ENCODE measurements at regions not wholly inside any gene's neighbourhood (a gene's known extent, or its start where the extent isn't known, plus 50 kb on each side); places are given as distances from the start of the nearest gene placed in this dataset.

- DNase-seq, result no peak
- H3K27ac ChIP-seq (ENCODE audit: low read depth in 1 of 3, low read length in 2 of 3), result no peak overlapping the region
- H3K27me3 ChIP-seq (ENCODE audit: control insufficient read depth in 3 of 3, insufficient read depth in 3 of 3, low read length in 3 of 3), result no peaks in the 10 kb centered on the region
- H3K36me3 ChIP-seq (ENCODE audit: control insufficient read depth in 3 of 3, insufficient read depth in 2 of 3, low read depth in 1 of 3, low read length in 3 of 3), result no peaks in the 10 kb centered on the region
- no peak for FAIRE-seq
- peaks cover 0 to 3% (median 0%) of the 10 kb centered on the region in 3 donors for H3K4me1 ChIP-seq (ENCODE audit: control insufficient read depth in 3 of 3, insufficient read depth in 2 of 3, low read depth in 1 of 3, low read length in 2 of 3)
- 53 to 64% (median 61%) methylated on average over 9 of the region's 9 CpGs for WGBS, 3 donors
- H3K4me3 ChIP-seq (ENCODE audit: low read depth in 1 of 3, low read length in 3 of 3), result no peak overlapping the region
- no peaks in the 10 kb centered on the region for H3K9me3 ChIP-seq (ENCODE audit: control insufficient read depth in 2 of 2, insufficient read depth in 1 of 2, low read depth in 1 of 2, low read length in 1 of 2)
Observed at GRCh38 chr4:185921583-185922555, 109.9 kb upstream of the SORBS2 start.

GRCh38 chr4:185924458-185925044, 112.6 kb upstream of the SORBS2 start:
- no peaks in the 10 kb centered on the region for H3K27me3 ChIP-seq (ENCODE audit: control insufficient read depth in 3 of 3, insufficient read depth in 3 of 3, low read length in 3 of 3)
- peaks cover 0 to 3% (median 0%) of the 10 kb centered on the region in 3 donors for H3K4me1 ChIP-seq (ENCODE audit: control insufficient read depth in 3 of 3, insufficient read depth in 2 of 3, low read depth in 1 of 3, low read length in 2 of 3)
- no peak for FAIRE-seq
- H3K4me3 ChIP-seq (ENCODE audit: low read depth in 1 of 3, low read length in 3 of 3), result no peak overlapping the region
- H3K27ac ChIP-seq (ENCODE audit: low read depth in 1 of 3, low read length in 2 of 3), result no peak overlapping the region
- H3K36me3 ChIP-seq (ENCODE audit: control insufficient read depth in 3 of 3, insufficient read depth in 2 of 3, low read depth in 1 of 3, low read length in 3 of 3), result no peaks in the 10 kb centered on the region
- 94 to 97% (median 94%) methylated on average over 17 of the region's 17 CpGs for WGBS, 3 donors
- no peaks in the 10 kb centered on the region for H3K9me3 ChIP-seq (ENCODE audit: control insufficient read depth in 2 of 2, insufficient read depth in 1 of 2, low read depth in 1 of 2, low read length in 1 of 2)
- DNase-seq, result no peak

GRCh38 chr4:185925910-185926360, 113.9 kb upstream of the SORBS2 start:
- H3K27me3 ChIP-seq (ENCODE audit: control insufficient read depth in 3 of 3, insufficient read depth in 3 of 3, low read length in 3 of 3), result no peaks in the 10 kb centered on the region
- no peak overlapping the region for H3K27ac ChIP-seq (ENCODE audit: low read depth in 1 of 3, low read length in 2 of 3)
- FAIRE-seq (no peak), DNase-seq (peak; percentile 63 to 83)
- H3K9me3 ChIP-seq (ENCODE audit: control insufficient read depth in 2 of 2, insufficient read depth in 1 of 2, low read depth in 1 of 2, low read length in 1 of 2), result no peaks in the 10 kb centered on the region
- no peaks in the 10 kb centered on the region for H3K36me3 ChIP-seq (ENCODE audit: control insufficient read depth in 3 of 3, insufficient read depth in 2 of 3, low read depth in 1 of 3, low read length in 3 of 3)
- H3K4me1 ChIP-seq (ENCODE audit: control insufficient read depth in 3 of 3, insufficient read depth in 2 of 3, low read depth in 1 of 3, low read length in 2 of 3), result peaks cover 0 to 3% (median 0%) of the 10 kb centered on the region in 3 donors
- H3K4me3 ChIP-seq (ENCODE audit: low read depth in 1 of 3, low read length in 3 of 3), result peak overlapping the region in 2 of 3 donors; percentile 22 to 26
- 25 to 67% (median 26%) methylated on average over 15 of the region's 15 CpGs for WGBS, 3 donors

GRCh38 chr4:185931375-185931774, 119.4 kb upstream of the SORBS2 start:
- Histone ChIP-seq H3K4me3 (ENCODE audit: low read depth in 1 of 3, low read length in 3 of 3) (no peak overlapping the region), H3K4me1 (ENCODE audit: control insufficient read depth in 3 of 3, insufficient read depth in 2 of 3, low read depth in 1 of 3, low read length in 2 of 3) (no peaks in the 10 kb centered on the region), H3K36me3 (ENCODE audit: control insufficient read depth in 3 of 3, insufficient read depth in 2 of 3, low read depth in 1 of 3, low read length in 3 of 3) (no peaks in the 10 kb centered on the region), H3K27ac (ENCODE audit: low read depth in 1 of 3, low read length in 2 of 3) (no peak overlapping the region), H3K9me3 (ENCODE audit: control insufficient read depth in 2 of 2, insufficient read depth in 1 of 2, low read depth in 1 of 2, low read length in 1 of 2) (no peaks in the 10 kb centered on the region), H3K27me3 (ENCODE audit: control insufficient read depth in 3 of 3, insufficient read depth in 3 of 3, low read length in 3 of 3) (no peaks in the 10 kb centered on the region)
- DNase-seq (no peak), FAIRE-seq (no peak)
- WGBS, 3 donors, result 90 to 95% (median 92%) methylated on average over 5 of the region's 5 CpGs

GRCh38 chr4:185931986-185932385, 120.0 kb upstream of the SORBS2 start:
- H3K36me3 ChIP-seq (ENCODE audit: control insufficient read depth in 3 of 3, insufficient read depth in 2 of 3, low read depth in 1 of 3, low read length in 3 of 3), result no peaks in the 10 kb centered on the region
- no peak overlapping the region for H3K27ac ChIP-seq (ENCODE audit: low read depth in 1 of 3, low read length in 2 of 3)
- no peak for DNase-seq
- H3K27me3 ChIP-seq (ENCODE audit: control insufficient read depth in 3 of 3, insufficient read depth in 3 of 3, low read length in 3 of 3), result no peaks in the 10 kb centered on the region
- 51 to 72% (median 56%) methylated on average over 3 of the region's 3 CpGs for WGBS, 3 donors
- H3K4me1 ChIP-seq (ENCODE audit: control insufficient read depth in 3 of 3, insufficient read depth in 2 of 3, low read depth in 1 of 3, low read length in 2 of 3), result no peaks in the 10 kb centered on the region
- FAIRE-seq, result no peak
- H3K4me3 ChIP-seq (ENCODE audit: low read depth in 1 of 3, low read length in 3 of 3), result no peak overlapping the region
- H3K9me3 ChIP-seq (ENCODE audit: control insufficient read depth in 2 of 2, insufficient read depth in 1 of 2, low read depth in 1 of 2, low read length in 1 of 2), result no peaks in the 10 kb centered on the region

- no peak overlapping the region for H3K27ac ChIP-seq (ENCODE audit: low read depth in 1 of 3, low read length in 2 of 3)
- no peak overlapping the region for H3K4me3 ChIP-seq (ENCODE audit: low read depth in 1 of 3, low read length in 3 of 3)
- H3K9me3 ChIP-seq (ENCODE audit: control insufficient read depth in 2 of 2, insufficient read depth in 1 of 2, low read depth in 1 of 2, low read length in 1 of 2), result no peaks in the 10 kb centered on the region
- no peaks in the 10 kb centered on the region for H3K36me3 ChIP-seq (ENCODE audit: control insufficient read depth in 3 of 3, insufficient read depth in 2 of 3, low read depth in 1 of 3, low read length in 3 of 3)
- no peak for FAIRE-seq
- WGBS, 3 donors, result 86 to 97% (median 88%) methylated on average over 5 of the region's 5 CpGs
- no peak for DNase-seq
- no peaks in the 10 kb centered on the region for H3K4me1 ChIP-seq (ENCODE audit: control insufficient read depth in 3 of 3, insufficient read depth in 2 of 3, low read depth in 1 of 3, low read length in 2 of 3)
- no peaks in the 10 kb centered on the region for H3K27me3 ChIP-seq (ENCODE audit: control insufficient read depth in 3 of 3, insufficient read depth in 3 of 3, low read length in 3 of 3)
Observed at GRCh38 chr4:185932491-185932890, 120.5 kb upstream of the SORBS2 start.

GRCh38 chr4:185933078-185933581, 121.1 kb upstream of the SORBS2 start:
- Histone ChIP-seq H3K36me3 (ENCODE audit: control insufficient read depth in 3 of 3, insufficient read depth in 2 of 3, low read depth in 1 of 3, low read length in 3 of 3) (no peaks in the 10 kb centered on the region), H3K9me3 (ENCODE audit: control insufficient read depth in 2 of 2, insufficient read depth in 1 of 2, low read depth in 1 of 2, low read length in 1 of 2) (no peaks in the 10 kb centered on the region), H3K27me3 (ENCODE audit: control insufficient read depth in 3 of 3, insufficient read depth in 3 of 3, low read length in 3 of 3) (no peaks in the 10 kb centered on the region), H3K4me1 (ENCODE audit: control insufficient read depth in 3 of 3, insufficient read depth in 2 of 3, low read depth in 1 of 3, low read length in 2 of 3) (no peaks in the 10 kb centered on the region), H3K4me3 (ENCODE audit: low read depth in 1 of 3, low read length in 3 of 3) (no peak overlapping the region), H3K27ac (ENCODE audit: low read depth in 1 of 3, low read length in 2 of 3) (no peak overlapping the region)
- DNase-seq (no peak), FAIRE-seq (no peak)
- 75 to 89% (median 89%) methylated on average over 8 of the region's 8 CpGs for WGBS, 3 donors

GRCh38 chr4:185936650-185937376, 124.8 kb upstream of the SORBS2 start:
- Histone ChIP-seq H3K4me1 (ENCODE audit: control insufficient read depth in 3 of 3, insufficient read depth in 2 of 3, low read depth in 1 of 3, low read length in 2 of 3) (no peaks in the 10 kb centered on the region), H3K27ac (ENCODE audit: low read depth in 1 of 3, low read length in 2 of 3) (no peak overlapping the region), H3K4me3 (ENCODE audit: low read depth in 1 of 3, low read length in 3 of 3) (no peak overlapping the region), H3K9me3 (ENCODE audit: control insufficient read depth in 2 of 2, insufficient read depth in 1 of 2, low read depth in 1 of 2, low read length in 1 of 2) (no peaks in the 10 kb centered on the region), H3K27me3 (ENCODE audit: control insufficient read depth in 3 of 3, insufficient read depth in 3 of 3, low read length in 3 of 3) (no peaks in the 10 kb centered on the region), H3K36me3 (ENCODE audit: control insufficient read depth in 3 of 3, insufficient read depth in 2 of 3, low read depth in 1 of 3, low read length in 3 of 3) (no peaks in the 10 kb centered on the region)
- FAIRE-seq (no peak), DNase-seq (no peak)
- WGBS, 3 donors, result 61 to 68% (median 63%) methylated on average over 10 of the region's 10 CpGs
